Heart right ventricle (tissue), 16 donors: ENCODE measurements at regions not wholly inside any gene's neighbourhood (a gene's known extent, or its start where the extent isn't known, plus 50 kb on each side); places are given as distances from the start of the nearest gene placed in this dataset.
"Not testable (repeated sequence)": the region's sequence is repeated elsewhere in the genome, so short reads cannot be mapped to it uniquely, and the experiment has no call there.

ENCODE experiments used
- ATAC-seq, 8 donors: fragments of 200-7000 bp; cut with Tn5 transposase; one replicate each; pipeline ENCODE4 v1.9.1; 2020; ENCODE audit warnings: mild to moderate bottlenecking in 8 of 8, moderate library complexity in 8 of 8, moderate number of reproducible peaks in 1 of 8
- DNase-seq, 2 donors: peaks; one replicate each; pipeline ENCODE4 v3.0.0-alpha.2; 2020
- H3K27ac ChIP-seq, 10 donors: fragments of 200-600 bp; sonication (generic) in 2 of 10; one replicate each; pipeline versions ENCODE4 v1.5.0 to v1.8.0; 2020 to 2022; ENCODE audit warnings: mild to moderate bottlenecking in 3 of 10
- H3K27me3 ChIP-seq, 7 donors: fragments of 200-600 bp; one replicate each; pipeline ENCODE4 v1.8.0; 2021 to 2022; ENCODE audit warnings: mild to moderate bottlenecking in 2 of 7
- H3K36me3 ChIP-seq, 9 donors: fragments of 200-600 bp; sonication (generic) in 1 of 9; one replicate each; pipeline versions ENCODE4 v1.5.0 to v1.8.0; 2020 to 2022; ENCODE audit warnings: mild to moderate bottlenecking in 2 of 9
- H3K4me1 ChIP-seq, 9 donors: fragments of 200-600 bp; sonication (generic) in 1 of 9; one replicate each; pipeline versions ENCODE4 v1.5.0 to v1.8.0; 2020 to 2022; ENCODE audit warnings: mild to moderate bottlenecking in 4 of 9
- H3K4me3 ChIP-seq, 10 donors: fragments of 200-600 bp; sonication (generic) in 2 of 10; one replicate each; pipeline versions ENCODE4 v1.5.0 to v1.8.0; 2020 to 2022; ENCODE audit warnings: mild to moderate bottlenecking in 7 of 10, moderate library complexity in 2 of 10
- H3K9me3 ChIP-seq, 11 donors: fragments of 200-600 bp in 10 of 11; sonication (generic) in 2 of 11; one replicate each; pipeline versions ENCODE4 v1.5.0 to v1.8.0; 2013 to 2022; ENCODE audit warnings: mild to moderate bottlenecking in 2 of 11, control low read depth in 1 of 11, moderate library complexity in 1 of 11
- WGBS, 2 donors: extraction: QIAGEN DNeasy Blood & Tissue Kit; methylation state at CpG; one replicate each; pipeline ENCODE4 v1.1.7; 2013; ENCODE audit warnings: inconsistent platforms in 1 of 2; 5-methylcytosine and 5-hydroxymethylcytosine counted together
- intact Hi-C, 10 donors: fragments of 100-400 bp; cut with DNase I; formaldehyde crosslinking; loops; one replicate each; pipeline versions ENCODE4 v1.11.1 to v1.14.2; 2022
- TF ChIP-seq, protein P1 (sequence below), 9 donors: fragments of 200-600 bp; sonication (generic) in 2 of 9; IDR thresholded peaks; one replicate each; pipeline versions ENCODE4 v1.5.0 to v1.8.0; 2021 to 2022; ENCODE audit warnings: antibody characterized with exemption in 9 of 9, mild to moderate bottlenecking in 5 of 9, moderate library complexity in 1 of 9
- donor health status: Arrhythmogenic right ventricular cardiomyopathy.
- donor health status: ischemic (EF 13 %, LVEDD 7.1; RV severe dilation, severe dysfunction).
- donor health status: healthy with polysubstance abuse.
- donor health status: DM: no; HTN: yes; CAD: no.
- donor health status: DM: no; HTN: no; CAD: no.
- donor health status: ischemic (EF 25% LVEDD 6.9; RV normal size, moderate dysfunction).
- donor health status: ischemic (EF 25% LVEDD 5.7; RV mildly dilated, moderate dysfunction).
- donor health status: healthy.
- donor health status: DM: yes; HTN: yes; CAD: no.
- donor health status: Ischemic cardiomyopathy.
- donor health status: ischemic (EF 35%, LVEDD 5.7; RV mildly dilated, moderate dysfunction).
- donor health status: nonischemic (EF 11% LVEDD 7.7; RV severe dilation, severe dysfunction).
- donor health status: DM: yes; HTN: yes; CAD: no.
- donor health status: PGD.
- donor health status: ischemic (EF 29% LVEDD 5.4; RV normal size, mild dysfunction).
- donor health status: nonischemic (EF 23%, LVEDD 6.1; RV moderate dilation, normal function).

GRCh38 chr6:86440608-86441007 is 496.7 kb upstream of the HTR1E start:
- no peak for ATAC-seq
- no peak overlapping the region for H3K4me3 ChIP-seq

DNA sequence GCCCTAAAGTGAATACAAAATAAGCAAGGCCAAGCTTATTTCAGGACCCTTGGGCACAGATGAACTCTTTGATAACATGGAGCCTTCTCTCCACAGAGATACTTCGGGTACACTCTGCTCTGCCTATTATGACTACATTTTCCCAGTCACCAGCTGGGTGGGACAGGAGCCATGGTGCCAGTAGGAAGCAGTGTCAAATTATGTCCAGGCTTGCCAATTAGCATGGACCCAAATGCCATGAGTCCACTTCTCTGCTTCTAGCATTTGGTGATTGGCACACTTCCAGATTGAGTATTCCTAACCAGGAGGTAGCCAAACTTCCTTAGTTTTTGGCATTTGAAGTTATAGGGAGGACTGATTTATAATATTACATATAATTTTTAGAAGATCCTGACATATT is 513.8 kb upstream of the HTR1E start:
- no peaks in the 10 kb centered on the region for H3K9me3 ChIP-seq
- DNase-seq (no peak), ATAC-seq (no peak)
- H3K36me3 ChIP-seq = no peaks in the 10 kb centered on the region
- no peak overlapping the region for H3K4me3 ChIP-seq
- peaks cover 0 to 4% (median 0%) of the 10 kb centered on the region in 7 donors for H3K27me3 ChIP-seq
- no peaks in the 10 kb centered on the region for H3K4me1 ChIP-seq
- 83 to 90% methylated on average over 1 of the region's 1 CpG for WGBS, 2 donors
- no peak overlapping the region for H3K27ac ChIP-seq
- intact Hi-C loops = no loop called here
- TF ChIP-seq, protein P1, sequence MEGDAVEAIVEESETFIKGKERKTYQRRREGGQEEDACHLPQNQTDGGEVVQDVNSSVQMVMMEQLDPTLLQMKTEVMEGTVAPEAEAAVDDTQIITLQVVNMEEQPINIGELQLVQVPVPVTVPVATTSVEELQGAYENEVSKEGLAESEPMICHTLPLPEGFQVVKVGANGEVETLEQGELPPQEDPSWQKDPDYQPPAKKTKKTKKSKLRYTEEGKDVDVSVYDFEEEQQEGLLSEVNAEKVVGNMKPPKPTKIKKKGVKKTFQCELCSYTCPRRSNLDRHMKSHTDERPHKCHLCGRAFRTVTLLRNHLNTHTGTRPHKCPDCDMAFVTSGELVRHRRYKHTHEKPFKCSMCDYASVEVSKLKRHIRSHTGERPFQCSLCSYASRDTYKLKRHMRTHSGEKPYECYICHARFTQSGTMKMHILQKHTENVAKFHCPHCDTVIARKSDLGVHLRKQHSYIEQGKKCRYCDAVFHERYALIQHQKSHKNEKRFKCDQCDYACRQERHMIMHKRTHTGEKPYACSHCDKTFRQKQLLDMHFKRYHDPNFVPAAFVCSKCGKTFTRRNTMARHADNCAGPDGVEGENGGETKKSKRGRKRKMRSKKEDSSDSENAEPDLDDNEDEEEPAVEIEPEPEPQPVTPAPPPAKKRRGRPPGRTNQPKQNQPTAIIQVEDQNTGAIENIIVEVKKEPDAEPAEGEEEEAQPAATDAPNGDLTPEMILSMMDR (IDR thresholded peaks at IDR 0.05) = no peak

More at GRCh38 chr6:86440608-86441007, 496.7 kb upstream of the HTR1E start:
- no peak for DNase-seq
- no peaks in the 10 kb centered on the region for H3K27me3 ChIP-seq
- peaks cover 0 to 4% (median 0%) of the 10 kb centered on the region in 11 donors for H3K9me3 ChIP-seq
- TF ChIP-seq, protein P1 (IDR thresholded peaks at IDR 0.05) = no peak
- no peak overlapping the region for H3K27ac ChIP-seq
- H3K4me1 ChIP-seq = no peaks in the 10 kb centered on the region
- intact Hi-C loops = no loop called here
- no peaks in the 10 kb centered on the region for H3K36me3 ChIP-seq

DNA sequence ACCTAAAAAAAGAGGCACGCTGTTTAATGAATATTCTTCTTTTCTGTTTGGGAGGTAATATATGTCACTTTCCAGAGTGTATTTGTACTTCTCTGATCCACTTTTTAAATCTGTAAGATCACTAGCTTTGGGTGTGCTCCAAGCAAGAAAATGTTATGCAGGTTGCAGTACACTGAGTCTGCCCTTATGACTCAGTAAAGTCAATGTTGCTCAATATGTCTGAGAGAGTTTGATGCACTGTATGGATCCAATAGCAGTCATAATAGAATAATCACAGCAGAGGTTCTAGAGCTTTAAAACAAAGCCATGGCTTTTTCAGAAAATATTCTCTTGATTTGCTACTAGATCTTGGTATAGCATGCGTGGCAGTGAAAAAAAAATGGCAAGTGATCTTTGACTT is 525.3 kb upstream of the HTR1E start:
- Histone ChIP-seq H3K27ac (no peak overlapping the region), H3K36me3 (no peaks in the 10 kb centered on the region), H3K27me3 (no peaks in the 10 kb centered on the region), H3K9me3 (no peaks in the 10 kb centered on the region), H3K4me3 (no peak overlapping the region), H3K4me1 (no peaks in the 10 kb centered on the region)
- TF ChIP-seq, protein P1 (IDR thresholded peaks at IDR 0.05) = no peak
- no peak for ATAC-seq
- intact Hi-C loops = no loop called here
- no peak for DNase-seq
- 91% methylated on average over 2 of the region's 2 CpGs for WGBS, 2 donors

DNA sequence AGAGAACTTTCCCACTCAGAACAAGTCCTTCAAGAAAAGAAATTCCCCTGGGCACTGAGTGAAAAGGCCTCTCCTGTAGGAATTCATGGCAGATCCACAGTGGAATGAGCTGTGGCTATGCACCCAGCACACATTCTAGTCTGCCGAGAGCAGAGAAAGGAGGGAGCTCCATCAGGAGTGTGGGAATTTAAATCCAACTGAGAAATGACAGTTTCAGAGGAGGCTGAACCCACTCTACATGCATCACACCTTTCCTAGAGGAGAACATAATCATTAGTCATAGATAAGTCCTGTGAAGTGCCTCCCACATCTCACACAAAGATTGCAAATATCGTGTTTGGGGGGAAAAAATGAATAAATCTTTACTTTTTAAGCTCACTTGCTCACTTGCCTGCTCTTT is 530.2 kb upstream of the HTR1E start:
- no peaks in the 10 kb centered on the region for H3K27me3 ChIP-seq
- H3K36me3 ChIP-seq = no peaks in the 10 kb centered on the region
- WGBS, 2 donors = 41 to 52% methylated on average over 2 of the region's 2 CpGs
- TF ChIP-seq, protein P1 (IDR thresholded peaks at IDR 0.05) = no peak
- H3K9me3 ChIP-seq = peaks cover 0 to 9% (median 0%) of the 10 kb centered on the region in 11 donors
- no peaks in the 10 kb centered on the region for H3K4me1 ChIP-seq
- DNase-seq (no peak), ATAC-seq (no peak)
- intact Hi-C loops = no loop called here
- H3K27ac ChIP-seq = no peak overlapping the region
- no peak overlapping the region for H3K4me3 ChIP-seq

GRCh38 chr6:86392850-86393249 is 544.5 kb upstream of the HTR1E start:
- H3K4me1 ChIP-seq, intact Hi-C loops, ATAC-seq, H3K27me3 ChIP-seq, H3K4me3 ChIP-seq, DNase-seq, H3K27ac ChIP-seq, H3K36me3 ChIP-seq: not testable (repeated sequence)
- 69 to 75% methylated on average over 3 of the region's 3 CpGs for whole genome bisulfite sequencing, 2 donors
- peaks cover 0 to 27% (median 0%) of the 10 kb centered on the region in 11 donors for H3K9me3 ChIP-seq
